SW480 (cell line): ENCODE measurements at regions not wholly inside any gene's neighbourhood (a gene's known extent, or its start where the extent isn't known, plus 50 kb on each side); places are given as distances from the start of the nearest gene placed in this dataset.

Source experiments
- DNase-seq: peaks from one replicate; pipeline ENCODE4 v3.0.0-alpha.2; 2016; ENCODE audit warnings: low spot score

DNA sequence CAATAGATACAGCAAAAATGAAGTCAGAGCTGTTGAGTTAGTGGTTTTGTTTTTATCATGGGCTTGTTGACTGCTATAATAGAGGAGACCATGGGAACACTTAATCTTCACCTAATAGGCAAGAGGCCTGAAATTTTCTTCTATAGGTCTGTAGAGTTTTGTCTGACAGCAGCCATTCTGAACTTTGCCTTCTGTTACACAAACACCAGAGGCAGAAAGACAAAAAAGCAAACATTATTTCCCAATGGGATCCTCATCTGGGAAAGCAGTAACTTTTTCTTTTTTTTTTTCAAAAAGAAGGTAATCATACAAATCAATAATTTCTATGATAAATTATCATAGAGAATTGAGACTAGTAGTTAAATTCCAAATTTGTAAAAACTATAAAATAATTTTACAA lies 494.1 kb downstream of the TOX3 start:
- DNase-seq: no peak

DNA sequence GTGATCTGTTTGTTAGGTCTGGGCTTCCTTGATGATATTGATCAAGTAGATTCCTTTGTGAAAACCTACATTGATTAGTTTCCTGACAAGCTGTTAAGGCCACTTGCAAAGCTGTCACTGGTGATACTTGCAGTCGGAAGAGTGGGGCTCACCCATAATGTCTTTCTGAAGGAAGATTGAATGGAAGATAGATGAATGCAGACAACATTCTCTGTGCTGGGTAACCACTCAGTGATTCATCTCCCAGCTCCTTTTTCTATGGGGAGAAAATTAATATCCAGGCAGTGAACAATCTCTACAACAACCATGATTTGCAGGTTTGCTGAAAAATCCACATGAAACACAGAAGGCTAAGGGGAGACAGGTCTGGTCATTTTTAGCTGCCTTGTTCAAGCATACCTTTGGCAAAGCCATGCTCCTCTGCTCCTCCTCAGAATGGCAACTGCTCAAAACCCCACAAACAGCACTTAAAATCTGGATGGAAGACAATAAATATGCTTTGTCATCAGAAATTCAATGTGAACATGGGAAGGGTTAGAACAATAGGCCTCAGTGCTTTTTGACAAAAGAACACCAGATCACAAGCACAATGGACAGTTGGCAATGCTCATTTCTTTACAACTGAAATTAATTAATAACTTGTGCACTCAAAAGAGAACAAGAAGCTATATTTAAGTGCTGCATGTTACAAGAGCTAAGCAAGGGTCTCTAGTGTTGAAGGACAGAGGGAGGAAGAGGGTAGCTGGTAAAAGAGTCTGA lies 495.4 kb downstream of the TOX3 start:
- DNase-seq: no peak

DNA sequence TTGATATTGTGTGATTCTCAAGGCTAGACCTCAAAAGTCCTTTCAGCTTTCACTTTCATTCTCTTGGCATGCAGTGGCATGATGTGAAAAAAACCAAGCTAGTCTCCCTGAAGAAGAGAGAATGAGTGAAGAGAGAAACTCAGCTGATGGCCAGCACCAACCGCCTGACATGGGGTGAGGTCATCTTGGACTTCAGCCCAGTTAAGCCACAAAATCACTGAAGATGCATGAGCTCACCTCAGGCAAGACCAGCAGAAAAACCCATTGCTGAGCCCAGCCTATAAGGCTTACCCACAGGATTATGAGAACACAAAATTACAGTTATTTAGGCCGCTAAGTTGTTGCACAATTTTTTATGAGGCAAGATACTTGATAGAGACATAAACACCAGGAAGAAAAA lies 496.5 kb downstream of the TOX3 start:
- DNase-seq: peak; percentile 48

DNA sequence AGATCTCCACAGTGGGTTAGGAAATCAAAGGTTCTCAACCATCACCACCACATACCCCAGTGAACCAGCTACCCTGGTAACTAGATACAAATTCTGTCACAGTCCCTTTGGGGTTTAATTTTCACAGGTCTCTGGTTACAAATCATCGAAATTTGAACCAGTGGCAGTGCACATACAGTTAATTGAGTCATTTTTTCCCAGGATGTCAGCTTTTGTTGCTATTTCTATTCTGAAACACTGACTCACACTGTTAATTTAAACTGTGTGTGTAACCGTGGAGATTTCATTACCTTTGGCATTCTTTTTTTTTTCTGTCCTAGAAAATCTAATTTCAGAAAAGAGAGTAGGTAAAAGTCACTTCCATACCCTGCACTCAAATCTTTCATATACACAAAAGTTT lies 511.5 kb downstream of the TOX3 start:
- DNase-seq: no peak

DNA sequence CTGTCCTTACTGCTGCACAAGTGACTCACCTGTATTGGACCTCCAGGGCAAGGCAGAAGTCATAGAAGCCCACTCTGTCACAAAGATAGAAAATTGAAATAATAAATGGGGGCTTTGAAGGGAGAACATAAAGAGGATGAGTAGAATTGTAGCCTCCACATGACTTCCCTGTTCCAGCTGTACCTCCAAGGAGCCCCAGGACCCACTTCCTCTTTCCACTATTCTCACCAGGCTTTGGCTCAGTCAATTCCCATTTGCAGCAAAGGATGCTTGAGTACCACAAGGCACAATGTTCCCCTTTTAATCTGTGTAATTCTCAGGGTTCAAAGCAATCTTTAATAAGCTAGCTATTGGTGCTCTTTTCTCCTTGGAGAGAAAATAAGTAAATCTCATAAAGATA lies 512.1 kb downstream of the TOX3 start:
- no peak for DNase-seq

DNA sequence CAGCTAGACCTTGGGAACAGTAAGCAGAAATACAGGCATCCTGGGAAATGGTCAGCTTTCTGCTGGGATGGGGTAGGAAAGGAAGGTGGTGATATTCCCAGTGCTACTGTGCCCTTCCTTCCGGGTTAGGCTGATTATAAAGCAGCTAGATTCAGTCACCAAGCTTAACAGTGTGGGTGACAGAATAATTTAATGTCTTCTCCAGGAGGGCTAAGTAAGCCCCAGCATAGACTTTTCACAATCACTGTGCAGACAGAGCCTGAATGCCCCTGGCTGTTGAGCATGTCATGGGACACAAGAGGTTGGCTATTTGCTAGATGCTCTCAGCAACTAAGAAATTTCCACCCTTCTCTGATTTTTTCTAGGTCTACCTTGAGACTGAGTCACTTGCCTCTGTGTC lies 513.0 kb downstream of the TOX3 start:
- no peak for DNase-seq

DNA sequence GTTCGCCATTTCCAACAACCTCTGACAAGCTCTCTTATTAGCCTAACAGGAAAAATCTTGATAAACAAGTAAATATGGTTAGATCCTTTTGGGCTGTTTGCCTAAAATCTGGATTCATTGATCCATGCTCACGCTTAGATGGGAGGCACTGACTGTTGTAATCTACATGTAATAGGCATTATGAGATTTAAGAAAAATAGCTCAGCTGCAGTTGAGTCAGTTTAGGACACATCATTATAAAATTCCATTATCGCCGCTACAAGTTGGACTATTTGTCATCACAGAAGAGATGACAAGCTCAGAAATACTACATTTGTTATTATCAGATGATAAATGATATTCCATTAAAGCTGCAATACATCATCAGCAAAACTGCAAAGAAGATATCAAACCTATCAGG lies 524.0 kb downstream of the TOX3 start:
- no peak for DNase-seq

DNA sequence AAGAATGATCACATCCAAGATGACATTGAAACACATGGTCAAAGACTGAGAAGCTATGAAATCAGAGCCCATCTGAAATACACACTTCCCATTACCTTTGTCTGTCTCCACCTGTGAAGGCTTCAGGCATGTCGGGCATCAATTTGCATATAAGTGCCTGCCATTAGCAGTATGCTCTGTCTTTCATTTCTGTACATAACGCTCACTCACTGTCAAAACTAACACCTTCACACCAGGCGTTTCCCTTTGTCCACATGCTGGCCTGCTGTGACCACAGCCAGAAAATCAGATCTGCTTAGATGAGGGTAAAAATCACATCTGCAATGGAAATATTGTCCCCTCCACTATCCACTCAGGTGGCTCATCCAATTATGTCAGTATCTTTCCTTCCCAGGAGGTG lies 524.8 kb downstream of the TOX3 start:
- DNase-seq: no peak

DNA sequence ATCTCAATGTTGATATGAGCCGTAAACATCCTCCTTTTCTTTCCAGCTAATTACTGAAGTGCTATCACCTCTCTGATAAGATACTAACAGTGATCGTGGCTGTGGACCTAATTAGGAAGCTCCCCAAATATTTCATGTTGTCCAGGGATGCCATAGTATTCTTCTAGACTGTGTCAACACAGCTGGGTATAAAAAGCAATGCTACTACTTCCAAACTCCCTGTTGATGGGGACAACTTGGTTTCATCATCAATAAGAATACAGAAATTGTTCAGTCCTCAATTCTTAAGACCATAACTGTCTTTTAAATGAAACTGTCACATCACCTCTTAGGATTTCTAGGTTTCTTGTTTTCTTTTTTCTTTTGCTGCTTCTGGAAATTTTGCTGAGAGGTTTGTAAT lies 530.6 kb downstream of the TOX3 start:
- no peak for DNase-seq

DNA sequence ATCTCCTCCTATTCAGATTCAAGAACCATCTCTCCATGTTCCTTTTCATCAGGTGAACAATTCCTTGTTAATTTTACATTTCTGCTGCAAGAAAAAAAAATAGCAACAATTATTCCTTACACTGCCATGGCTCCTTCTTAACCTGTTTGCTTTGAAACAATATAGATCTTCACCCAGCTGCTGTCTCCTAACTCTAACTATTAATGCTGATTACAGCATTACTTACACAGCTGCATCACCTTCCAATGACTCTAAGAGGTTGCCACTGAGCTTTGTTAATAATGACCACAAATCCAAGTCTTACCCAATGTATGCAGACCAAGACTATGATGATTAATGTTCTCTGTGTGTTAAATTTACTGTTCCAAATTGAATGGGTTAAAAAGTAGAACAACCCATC lies 541.4 kb downstream of the TOX3 start:
- no peak for DNase-seq

DNA sequence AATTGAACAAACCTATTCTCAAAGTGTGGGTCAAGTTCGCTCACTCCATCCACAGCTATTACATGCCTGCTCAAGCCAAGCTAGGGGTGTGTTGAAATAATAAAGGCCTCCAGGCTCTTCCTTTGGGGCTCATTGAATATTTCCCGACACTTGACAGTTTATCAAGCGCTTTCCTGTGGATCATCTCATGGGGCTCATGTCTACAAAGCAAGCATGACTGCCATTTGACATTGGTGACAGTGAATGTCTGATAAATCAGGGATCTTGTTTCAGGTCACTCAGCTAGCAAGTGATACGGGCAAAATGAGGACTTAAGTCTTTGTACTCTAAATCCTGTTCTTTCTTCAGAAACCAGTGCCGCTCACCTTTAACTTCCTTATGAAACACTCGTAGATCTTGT lies 542.6 kb downstream of the TOX3 start:
- no peak for DNase-seq

DNA sequence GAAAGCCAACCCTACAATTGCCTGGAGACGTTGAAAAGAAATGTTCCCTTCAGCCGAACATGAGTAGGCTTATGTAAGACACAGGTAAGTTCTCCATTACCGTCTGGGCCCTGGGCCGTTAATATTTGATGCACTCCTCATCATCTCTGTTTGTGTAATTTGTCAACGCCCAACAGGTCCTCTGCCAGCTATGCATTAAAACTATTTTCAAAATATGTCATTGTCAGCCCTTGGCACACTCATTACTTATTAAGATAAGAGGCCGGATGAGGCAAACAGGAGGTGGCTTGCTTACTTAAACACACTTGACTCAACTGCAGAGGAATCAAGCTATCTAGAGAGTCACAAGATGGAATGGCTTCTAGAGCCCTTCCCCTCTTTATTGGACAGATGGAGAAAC lies 544.9 kb downstream of the TOX3 start:
- no peak for DNase-seq

DNA sequence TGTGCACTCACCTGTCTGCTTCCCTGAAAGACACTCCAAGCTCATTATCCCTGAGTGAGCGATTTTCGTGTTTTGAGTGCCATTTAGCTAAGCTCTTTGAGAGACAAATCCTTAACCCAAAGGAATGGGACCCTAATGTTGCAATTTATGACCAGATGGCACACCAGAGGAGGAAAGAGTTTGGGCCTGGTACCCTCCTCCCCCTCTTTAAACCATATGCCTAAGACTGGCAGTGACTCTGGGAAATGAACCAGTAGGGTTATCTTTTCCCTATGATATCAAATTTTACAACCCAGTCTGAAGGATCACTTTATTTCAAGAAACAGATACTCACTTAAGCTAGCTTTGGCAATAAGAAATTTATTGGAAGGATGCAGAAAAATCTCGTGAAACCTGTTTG lies 550.4 kb downstream of the TOX3 start:
- DNase-seq: no peak

DNA sequence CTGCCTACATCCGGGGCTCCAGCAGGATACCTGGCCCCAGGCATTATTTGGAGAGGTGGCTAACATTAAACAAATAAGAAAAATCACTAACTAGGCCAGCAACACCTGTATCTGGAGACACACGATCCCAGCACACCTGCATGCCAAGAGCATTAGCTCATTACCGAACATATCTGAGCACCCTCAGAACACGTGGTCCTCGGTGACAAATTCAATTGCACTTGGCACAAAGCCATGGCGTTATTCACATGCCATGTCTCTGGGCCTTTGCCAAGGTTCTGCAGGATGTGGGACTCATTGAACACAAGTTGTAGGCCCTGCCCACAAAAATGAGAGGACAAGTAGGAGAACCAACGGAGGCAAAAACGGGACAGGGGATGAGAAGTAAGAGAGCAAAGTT lies 552.3 kb downstream of the TOX3 start:
- DNase-seq: peak; percentile 94

DNA sequence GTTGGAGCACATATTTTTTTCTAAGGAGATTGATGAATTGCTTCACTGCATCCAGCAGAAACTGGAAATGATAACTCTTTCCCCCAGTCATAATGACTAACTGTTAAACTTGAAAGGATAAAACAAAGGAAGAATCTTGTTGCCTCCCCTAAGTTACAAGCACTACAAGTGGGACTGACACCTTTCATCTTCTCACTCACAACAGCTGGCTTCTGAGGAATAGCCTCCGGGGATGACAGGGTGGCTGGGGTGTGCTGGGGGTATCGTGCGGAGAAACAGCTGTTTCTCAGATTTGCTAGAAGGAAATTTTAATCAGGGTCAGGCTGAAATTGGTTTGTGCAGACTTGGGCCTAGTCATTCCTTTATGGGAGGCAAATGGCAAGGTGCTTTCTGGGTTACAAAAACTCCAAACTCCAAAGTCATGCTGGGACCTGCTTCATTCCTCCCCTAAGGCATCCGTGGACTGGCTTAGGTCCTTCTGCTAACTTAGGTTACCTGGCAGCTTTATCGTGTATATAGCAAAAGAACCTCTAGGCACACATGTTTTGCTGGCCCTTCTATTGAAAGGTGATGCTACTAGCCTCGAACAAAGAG lies 557.2 kb downstream of the TOX3 start:
- no peak for DNase-seq

DNA sequence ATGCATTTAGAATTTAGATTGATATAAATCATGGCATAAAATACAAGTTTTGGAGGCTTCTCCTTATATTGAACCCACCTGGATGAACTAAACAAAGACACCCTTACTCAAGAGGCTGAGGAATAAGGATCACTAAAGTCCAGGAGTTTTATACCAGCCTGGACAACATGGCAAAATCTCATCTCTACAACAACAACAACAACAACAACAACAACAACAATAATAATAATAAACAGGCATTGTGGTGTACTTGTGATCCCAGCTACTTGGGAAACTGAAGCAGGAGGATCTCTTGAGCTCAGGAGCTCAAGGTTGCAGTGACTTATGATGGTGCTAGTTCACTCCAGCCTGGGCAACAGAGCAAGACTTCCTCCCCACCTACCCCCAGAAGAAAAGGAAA lies 558.0 kb downstream of the TOX3 start:
- no peak for DNase-seq

DNA sequence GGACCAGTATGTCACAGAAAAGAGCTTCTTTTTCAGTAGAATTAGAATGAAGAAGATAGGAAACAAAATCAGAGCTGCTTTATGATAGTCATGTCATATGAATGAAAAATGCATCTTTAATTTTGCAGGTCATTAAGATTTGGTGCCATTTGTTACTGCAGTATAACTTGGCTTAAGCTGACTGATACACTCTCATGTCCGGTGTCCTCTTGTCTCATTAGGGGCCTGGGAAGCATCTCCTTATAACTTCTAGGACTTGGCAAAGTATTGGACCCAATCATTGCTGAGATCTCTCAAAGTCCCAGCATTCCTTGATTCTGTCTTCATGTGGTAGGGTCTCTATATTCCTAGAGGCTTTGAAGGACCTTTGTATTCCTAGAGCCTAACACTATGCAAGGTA lies 559.4 kb downstream of the TOX3 start:
- DNase-seq: no peak

DNA sequence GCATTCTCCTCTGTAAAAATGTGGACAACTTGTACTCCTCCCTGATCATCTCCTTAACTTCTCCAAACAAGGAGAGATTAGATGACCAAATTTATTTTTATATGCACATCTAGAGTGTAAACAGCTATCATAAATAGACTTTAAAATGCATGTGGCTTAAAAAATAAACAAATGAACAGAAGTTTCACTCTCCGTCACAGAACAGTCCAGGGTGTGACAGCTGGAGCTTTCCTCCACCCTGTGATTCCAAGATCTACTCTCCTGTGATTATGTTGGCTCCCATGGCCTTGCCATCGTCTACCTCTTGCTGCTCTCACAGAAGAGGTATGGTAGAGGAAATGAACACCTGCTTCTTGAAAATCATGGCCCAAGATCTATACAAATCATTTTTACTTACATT lies 560.2 kb downstream of the TOX3 start:
- no peak for DNase-seq

DNA sequence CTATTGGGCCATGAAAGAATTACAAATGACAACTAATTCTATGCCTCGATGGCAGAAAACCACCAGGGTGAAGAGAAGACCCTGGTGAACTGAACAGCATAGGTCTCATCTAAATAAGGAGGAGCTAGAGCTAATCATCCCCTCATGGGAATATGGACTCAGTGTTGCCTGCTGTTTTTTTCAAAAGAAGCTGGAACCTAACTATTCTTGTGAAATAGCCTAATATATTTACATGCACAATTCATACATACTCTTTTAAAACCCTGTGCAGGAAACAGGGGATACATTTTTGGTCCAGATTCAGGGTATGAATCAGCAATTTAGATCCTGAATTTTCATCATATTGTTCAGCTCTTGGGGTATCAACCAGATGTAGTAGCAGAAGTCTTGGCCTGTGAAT lies 560.6 kb downstream of the TOX3 start:
- DNase-seq: no peak

DNA sequence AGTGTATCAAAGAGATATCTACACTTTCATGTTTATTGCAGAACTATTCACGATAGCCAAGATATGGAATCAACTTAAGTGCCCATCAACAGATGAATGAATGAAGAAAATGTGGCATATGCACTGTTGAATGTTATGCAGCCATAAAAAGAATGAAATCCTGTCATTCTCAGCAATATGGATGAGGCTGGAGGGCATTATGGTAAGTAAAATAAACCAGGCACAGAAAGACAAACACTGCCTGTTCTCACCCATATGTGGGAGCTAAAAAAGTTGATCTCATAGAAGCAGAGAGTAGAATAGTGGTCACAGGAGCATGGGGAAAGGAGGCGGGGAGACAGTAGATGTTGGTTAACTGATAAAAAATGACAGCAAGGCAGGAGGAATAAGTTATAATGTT lies 561.8 kb downstream of the TOX3 start:
- DNase-seq: no peak

DNA sequence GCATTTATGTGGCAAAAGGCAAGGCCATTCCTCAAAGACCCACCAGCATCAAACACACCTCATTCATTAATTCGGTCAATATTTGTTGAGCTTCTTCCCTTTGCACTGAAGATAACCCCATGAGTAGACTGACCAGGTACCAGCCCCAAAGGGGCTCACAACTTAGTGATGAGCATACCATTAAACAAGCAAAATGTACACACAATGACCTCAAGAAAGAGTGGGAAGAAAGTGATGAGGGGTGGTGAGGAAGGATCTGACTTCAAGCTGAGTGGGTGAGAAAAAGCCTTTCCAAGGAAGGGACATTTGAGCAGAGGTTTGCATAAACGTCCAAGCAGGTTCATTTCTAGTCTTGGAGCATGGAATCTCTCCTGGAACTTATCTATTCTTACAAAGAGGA lies 562.5 kb downstream of the TOX3 start:
- no peak for DNase-seq

DNA sequence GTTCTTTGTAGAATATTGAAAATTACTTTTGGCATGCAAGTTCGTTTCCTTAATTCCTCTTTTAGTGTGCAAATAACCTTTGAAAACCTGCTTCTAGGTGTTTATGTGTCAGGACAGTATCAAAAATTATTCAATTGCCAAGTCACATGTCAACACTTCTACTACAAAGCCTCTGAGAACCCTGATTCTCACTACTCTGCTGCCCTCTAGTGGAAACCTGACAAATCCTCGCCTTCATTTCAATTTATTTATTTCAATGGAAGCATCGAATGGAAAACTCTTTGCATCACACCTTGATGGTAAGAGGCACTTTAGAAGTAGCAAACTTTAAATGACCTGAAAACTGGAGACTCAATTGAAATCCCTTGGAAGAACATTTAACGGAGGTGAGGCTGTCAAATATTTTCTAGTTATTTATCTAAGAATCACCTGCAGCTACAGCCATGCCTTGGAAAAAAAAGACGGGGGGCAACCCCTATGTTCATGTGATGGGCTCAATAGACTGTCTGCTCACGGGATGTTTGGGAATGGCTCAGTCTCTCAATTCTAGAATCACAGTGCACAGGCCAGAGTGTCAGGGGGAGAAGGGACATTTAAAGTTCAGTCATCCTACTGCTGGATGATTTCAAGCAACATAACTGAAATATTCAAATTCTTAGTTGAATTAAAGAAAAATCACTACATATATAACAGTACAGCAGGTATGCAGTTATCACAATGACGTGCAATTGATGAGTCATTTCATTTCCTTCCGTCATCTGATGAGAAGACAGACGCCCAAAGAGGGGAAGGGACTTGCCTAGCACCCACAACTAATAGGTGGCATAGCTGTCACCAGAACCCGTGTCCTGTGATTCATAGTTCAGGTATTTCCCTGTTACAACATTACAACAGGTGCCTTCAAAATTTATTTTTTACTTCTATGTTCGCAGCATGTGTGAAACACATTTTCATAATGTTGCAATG lies 563.9 kb downstream of the TOX3 start:
- peak; percentile 88 for DNase-seq

DNA sequence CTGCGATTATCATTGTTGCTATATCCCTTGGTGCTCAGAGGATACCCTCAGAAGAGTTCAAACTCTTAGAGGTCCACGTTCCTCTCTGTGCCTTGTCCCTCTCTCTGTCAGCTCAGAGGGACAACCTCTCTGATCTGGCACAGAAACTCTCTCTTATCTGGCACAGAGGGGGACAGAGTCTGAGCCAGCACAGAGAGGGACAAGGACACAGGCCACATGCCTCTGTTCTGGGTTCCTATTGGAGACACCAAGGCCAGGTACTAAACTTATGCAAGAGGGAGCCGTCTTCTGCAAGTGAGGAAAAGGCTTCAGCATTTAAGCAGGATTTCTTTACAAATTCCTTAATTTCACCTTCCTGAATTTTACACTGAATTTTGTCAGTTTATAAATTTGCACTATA lies 565.2 kb downstream of the TOX3 start:
- no peak for DNase-seq
